Endothelial cell (in vitro differentiated cells): ENCODE measurements at regions not wholly inside any gene's neighbourhood (a gene's known extent, or its start where the extent isn't known, plus 50 kb on each side); places are given as distances from the start of the nearest gene placed in this dataset.

Experiments
- DNase-seq: peaks from one replicate; pipeline ENCODE4 v3.0.0; 2021; ENCODE audit warnings: low spot score
- H3K27ac Mint-ChIP-seq: one replicate; pipeline ENCODE4 v1.8.0; 2021; ENCODE audit warnings: mixed read lengths, inconsistent platforms; ENCODE audit not compliant: unreplicated experiment
- H3K27me3 Mint-ChIP-seq: one replicate; pipeline ENCODE4 v1.8.0; 2021; ENCODE audit warnings: mild to moderate bottlenecking, moderate library complexity, mixed read lengths, inconsistent platforms; ENCODE audit not compliant: unreplicated experiment
- H3K36me3 Mint-ChIP-seq: one replicate; pipeline ENCODE4 v1.8.0; 2021; ENCODE audit warnings: mild to moderate bottlenecking, low read depth, mixed read lengths, inconsistent platforms; ENCODE audit not compliant: unreplicated experiment
- H3K4me1 Mint-ChIP-seq: one replicate; pipeline ENCODE4 v1.8.0; 2021; ENCODE audit warnings: mild to moderate bottlenecking, mixed read lengths, inconsistent platforms; ENCODE audit not compliant: unreplicated experiment
- H3K4me3 Mint-ChIP-seq: one replicate; pipeline ENCODE4 v1.8.0; 2021; ENCODE audit warnings: mild to moderate bottlenecking, mixed read lengths, inconsistent platforms; ENCODE audit not compliant: unreplicated experiment
- H3K9me3 Mint-ChIP-seq: one replicate; pipeline ENCODE4 v1.8.0; 2021; ENCODE audit warnings: mixed read lengths, inconsistent platforms; ENCODE audit not compliant: unreplicated experiment
- TF ChIP-seq, protein P1 (sequence below): fragments of 200-600 bp; sonication (generic); IDR thresholded peaks from one replicate; pipeline ENCODE4 v1.5.0; 2021; ENCODE audit warnings: antibody characterized with exemption; ENCODE audit not compliant: unreplicated experiment

DNA sequence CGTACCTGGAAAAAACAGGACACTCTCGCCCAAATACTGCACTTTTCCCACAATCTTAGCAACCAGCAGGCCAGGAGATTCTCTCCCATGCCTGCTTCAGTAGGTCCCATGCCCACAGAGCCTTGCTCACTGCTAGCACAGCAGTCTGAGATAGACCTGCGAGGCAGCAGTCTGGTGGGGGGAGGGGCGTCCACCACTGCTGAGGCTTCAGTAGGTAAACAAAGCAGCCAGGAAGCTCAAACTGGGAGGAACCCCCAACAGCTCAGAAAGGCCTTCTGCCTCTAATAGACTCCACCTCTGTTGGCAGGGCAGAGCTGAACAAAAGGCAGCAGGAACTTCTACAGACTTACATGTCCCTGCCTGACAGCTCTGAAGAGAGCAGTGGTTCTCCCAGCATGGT, 1202.8 kb upstream of the ACVR2A start:
- Mint-ChIP-seq H3K9me3 (no peaks in the 10 kb centered on the region), H3K36me3 (no peaks in the 10 kb centered on the region)
- DNase-seq = no peak

DNA sequence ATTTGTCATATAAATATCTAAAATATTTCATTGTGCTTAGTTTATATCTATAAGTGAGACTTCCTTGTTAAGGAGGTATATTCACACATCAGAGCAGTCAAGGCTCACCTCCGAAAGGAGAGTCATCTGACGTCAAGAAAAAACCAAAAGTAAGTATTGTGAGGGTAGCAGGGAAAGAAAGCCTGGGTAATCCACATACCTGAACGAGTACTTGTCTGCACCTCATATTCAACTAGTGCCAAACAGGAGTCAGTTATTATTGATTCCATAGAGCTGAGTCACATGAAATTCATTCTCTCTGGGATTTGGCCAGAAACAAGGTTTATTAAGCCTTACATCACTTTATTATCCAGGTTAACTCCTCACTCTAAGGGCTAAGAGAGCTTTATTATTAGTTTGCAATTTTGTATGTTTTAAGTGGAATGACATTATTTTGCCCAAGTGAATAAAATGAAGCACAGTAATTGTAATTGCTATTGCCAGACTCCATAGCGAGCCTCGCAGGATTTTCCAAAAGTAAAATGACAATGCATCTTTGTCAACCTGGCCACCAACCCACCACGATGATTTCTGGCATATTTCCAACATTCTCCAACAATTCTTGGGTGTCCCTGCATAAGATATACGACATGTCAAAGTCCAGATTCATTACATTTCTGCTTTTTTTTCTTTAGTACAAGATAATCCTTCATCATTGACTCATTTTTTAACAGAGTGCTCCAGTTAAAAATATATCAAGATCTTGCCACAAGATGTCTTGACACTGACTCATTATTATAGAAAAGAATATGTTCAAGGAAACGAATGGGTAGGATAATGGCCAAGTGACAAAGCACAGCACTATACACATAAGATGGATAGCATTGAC, 1210.4 kb upstream of the ACVR2A start:
- Mint-ChIP-seq H3K27ac (no peak overlapping the region), H3K4me1 (no peaks in the 10 kb centered on the region), H3K27me3 (no peaks in the 10 kb centered on the region), H3K36me3 (no peaks in the 10 kb centered on the region), H3K4me3 (no peak overlapping the region), H3K9me3 (no peaks in the 10 kb centered on the region)
- TF ChIP-seq, protein P1, sequence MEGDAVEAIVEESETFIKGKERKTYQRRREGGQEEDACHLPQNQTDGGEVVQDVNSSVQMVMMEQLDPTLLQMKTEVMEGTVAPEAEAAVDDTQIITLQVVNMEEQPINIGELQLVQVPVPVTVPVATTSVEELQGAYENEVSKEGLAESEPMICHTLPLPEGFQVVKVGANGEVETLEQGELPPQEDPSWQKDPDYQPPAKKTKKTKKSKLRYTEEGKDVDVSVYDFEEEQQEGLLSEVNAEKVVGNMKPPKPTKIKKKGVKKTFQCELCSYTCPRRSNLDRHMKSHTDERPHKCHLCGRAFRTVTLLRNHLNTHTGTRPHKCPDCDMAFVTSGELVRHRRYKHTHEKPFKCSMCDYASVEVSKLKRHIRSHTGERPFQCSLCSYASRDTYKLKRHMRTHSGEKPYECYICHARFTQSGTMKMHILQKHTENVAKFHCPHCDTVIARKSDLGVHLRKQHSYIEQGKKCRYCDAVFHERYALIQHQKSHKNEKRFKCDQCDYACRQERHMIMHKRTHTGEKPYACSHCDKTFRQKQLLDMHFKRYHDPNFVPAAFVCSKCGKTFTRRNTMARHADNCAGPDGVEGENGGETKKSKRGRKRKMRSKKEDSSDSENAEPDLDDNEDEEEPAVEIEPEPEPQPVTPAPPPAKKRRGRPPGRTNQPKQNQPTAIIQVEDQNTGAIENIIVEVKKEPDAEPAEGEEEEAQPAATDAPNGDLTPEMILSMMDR = no peak
- DNase-seq = no peak

More for the DNA sequence above, 1202.8 kb upstream of the ACVR2A start:
- TF ChIP-seq, protein P1 = no peak
- Mint-ChIP-seq H3K27ac (no peak overlapping the region), H3K27me3 (peaks cover 6% of the 10 kb centered on the region), H3K4me1 (peaks cover 4% of the 10 kb centered on the region), H3K4me3 (no peak overlapping the region)

DNA sequence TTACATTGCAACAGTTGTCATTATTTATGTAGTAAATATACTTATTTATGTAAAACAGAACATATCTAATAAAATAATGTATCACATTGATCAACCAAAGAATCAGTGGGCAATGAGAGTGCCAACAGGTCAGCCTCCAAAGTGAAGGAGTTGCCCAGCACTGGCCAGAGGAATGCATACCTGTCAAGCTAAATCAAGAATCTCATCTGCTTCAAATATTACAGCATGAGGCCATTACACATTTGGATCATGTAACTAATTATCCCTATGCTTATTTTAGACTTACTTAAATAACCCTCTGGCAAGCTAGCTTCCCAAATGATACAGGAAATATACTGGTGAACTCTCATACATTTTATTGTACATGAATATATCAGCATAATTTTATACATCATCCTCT, 1211.7 kb upstream of the ACVR2A start:
- no peaks in the 10 kb centered on the region for H3K36me3 Mint-ChIP-seq
- no peaks in the 10 kb centered on the region for H3K4me1 Mint-ChIP-seq
- no peaks in the 10 kb centered on the region for H3K9me3 Mint-ChIP-seq
- no peaks in the 10 kb centered on the region for H3K27me3 Mint-ChIP-seq
- H3K27ac Mint-ChIP-seq = no peak overlapping the region
- TF ChIP-seq, protein P1 = no peak
- no peak overlapping the region for H3K4me3 Mint-ChIP-seq
- DNase-seq = no peak

DNA sequence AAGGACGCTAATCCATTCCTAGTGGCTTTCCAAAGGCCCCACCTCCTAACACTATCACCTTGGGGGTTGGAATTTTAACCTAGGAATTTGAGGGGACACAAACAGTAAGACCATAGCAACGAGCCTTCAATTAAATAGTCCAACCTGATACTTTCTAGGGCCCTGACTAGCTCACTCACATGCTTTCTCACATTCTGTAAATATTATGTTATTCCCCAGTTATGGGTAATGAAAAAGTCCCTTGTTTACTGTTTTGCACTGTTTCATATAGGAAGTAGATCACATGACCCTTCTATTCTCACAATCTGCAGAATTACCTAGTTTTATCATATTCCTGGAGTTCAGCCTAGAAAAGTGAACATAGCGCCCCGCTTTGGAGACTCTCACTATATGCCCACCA, 1212.1 kb upstream of the ACVR2A start:
- TF ChIP-seq, protein P1 = no peak
- Mint-ChIP-seq H3K27me3 (no peaks in the 10 kb centered on the region), H3K9me3 (no peaks in the 10 kb centered on the region), H3K36me3 (no peaks in the 10 kb centered on the region), H3K4me3 (no peak overlapping the region), H3K4me1 (no peaks in the 10 kb centered on the region), H3K27ac (no peak overlapping the region)
- DNase-seq = no peak

DNA sequence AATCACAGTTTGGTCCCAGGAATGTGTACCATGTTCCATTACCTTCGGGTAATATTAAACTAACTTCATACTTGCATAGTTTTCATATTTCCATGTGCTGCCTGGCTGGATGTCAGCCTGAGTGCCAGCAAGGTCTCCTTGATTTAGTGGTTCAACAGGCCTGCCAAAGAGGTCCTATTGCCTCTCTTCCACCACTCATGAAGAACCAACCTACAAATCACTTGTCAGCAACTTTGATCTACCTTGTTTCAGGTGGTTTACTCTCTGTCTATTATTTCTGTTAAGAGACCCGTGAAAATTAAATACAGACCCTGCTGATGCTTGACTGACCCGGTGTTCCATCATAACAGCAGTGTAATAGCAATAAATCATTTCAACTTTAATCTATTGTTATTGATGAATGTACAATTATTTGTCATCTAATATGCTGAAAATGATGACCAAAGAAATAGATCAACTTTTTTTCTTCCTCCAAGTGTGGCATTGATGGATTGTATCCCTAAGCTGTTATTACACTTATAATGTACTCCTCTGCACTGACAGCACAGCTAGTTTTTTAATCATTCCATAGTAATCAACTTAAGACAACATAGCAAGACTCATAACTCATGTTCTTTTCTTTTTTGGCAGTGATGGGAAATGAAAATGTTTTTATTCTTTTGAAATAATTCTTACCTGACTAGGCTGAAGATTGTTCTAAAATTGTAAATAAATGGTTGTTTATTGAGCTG, 1220.2 kb upstream of the ACVR2A start:
- DNase-seq = no peak
- Mint-ChIP-seq H3K27me3 (no peaks in the 10 kb centered on the region), H3K36me3 (no peaks in the 10 kb centered on the region), H3K9me3 (no peaks in the 10 kb centered on the region), H3K27ac (no peak overlapping the region), H3K4me3 (no peak overlapping the region), H3K4me1 (no peaks in the 10 kb centered on the region)
- TF ChIP-seq, protein P1 = no peak
